ENCODE measurements at regions not wholly inside any gene's neighbourhood (a gene's known extent, or its start where the extent isn't known, plus 50 kb on each side); places are given as distances from the start of the nearest gene placed in this dataset.
"Not testable (repeated sequence)": the region's sequence is repeated elsewhere in the genome, so short reads cannot be mapped to it uniquely, and the experiment has no call there.

DNA sequence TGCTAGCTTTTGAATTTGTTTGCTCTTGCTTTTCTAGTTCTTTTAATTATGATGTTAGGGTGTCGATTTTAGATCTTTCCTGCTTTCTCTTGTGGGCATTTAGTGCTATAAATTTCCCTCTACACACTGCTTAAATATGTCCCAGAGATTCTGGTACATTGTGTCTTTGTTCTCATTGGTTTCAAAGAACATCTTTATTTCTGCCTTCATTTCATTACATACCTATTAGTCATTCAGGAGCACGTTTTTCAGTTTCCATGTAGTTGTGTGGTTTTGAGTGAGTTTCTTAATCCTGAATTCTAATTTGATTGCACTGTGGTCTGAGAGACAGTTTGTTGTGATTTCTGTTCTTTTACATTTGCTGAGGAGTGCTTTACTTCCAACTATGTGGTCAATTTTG, 51.2 kb upstream of the MB21D2 start:
- peak; percentile 74 for DNase-seq

DNA sequence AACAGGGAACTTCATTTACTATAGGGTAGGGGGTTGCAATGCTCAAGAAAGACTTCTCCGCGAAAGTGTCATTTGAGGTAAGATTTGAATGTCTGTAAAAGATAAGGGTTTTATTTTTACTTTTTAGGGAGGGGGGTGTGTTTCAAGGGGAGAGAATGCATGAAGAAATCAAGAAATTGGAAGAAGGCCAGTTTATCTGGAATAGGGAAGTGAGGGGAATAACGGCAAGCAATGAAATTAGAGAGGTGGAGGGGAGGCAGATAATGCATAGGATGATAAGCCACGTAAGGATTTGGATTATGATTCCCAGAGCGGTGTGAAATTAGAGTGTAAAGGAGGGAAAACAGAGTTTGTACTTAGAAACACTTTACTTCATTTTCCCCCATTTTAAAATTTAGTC, 63.0 kb upstream of the MB21D2 start:
- DNase-seq: no peak

DNA sequence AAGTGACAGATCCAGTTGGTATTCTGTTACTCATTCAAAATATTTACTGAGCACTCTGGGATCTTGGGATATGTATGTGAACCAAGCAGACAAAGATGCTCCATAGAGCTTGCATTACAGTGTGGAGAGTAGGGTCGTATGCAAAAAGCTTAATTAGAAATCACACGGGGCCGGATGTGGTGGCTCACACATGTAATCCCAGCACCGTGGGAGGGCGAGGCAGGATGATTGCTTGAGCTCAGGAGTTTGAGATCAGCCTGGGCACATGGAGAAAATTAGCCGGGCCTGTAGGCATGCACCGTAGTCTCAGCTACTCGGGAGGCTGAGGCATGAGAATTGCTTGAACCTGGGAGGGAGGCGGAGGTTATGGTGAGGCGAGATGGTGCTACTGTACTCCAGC, 68.7 kb upstream of the MB21D2 start:
- DNase-seq: no peak

DNA sequence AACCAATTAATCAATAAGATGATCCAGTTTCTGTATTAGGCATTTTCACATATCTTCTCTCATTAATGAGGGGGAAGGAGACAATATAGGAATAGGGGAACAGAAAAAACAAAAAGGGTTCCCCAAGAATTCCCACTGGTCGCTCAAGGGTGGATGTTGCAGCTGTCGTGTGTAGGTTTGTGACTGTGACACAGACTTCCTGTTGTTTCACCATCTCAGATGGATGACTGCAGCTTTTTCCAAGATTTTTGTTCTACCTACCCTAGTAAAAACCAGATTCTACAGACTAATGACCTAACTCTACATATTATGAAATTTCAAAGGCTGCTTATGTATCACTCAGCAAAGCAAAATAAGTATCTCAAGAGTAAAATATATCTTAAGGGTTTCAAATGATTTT, 73.7 kb upstream of the MB21D2 start:
- DNase-seq: no peak

DNA sequence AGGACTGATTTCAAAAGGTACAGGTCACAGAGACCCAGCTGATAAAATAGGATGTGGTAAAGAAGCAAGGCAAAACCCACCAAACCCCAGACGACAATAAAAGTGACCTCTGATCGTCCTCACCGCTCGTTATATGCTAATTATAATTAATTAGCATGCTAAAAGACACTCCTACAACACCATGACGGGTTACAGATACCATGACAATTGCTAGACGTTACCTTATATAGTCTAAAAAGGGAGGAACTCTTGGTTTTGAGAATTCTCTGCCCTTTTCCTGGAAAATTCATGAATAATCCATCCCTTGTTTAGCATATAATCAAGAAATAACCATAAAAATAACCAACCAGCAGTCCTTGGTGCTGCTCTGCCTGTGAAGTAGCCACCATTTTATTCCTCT, 74.7 kb upstream of the MB21D2 start:
- no peak for DNase-seq

DNA sequence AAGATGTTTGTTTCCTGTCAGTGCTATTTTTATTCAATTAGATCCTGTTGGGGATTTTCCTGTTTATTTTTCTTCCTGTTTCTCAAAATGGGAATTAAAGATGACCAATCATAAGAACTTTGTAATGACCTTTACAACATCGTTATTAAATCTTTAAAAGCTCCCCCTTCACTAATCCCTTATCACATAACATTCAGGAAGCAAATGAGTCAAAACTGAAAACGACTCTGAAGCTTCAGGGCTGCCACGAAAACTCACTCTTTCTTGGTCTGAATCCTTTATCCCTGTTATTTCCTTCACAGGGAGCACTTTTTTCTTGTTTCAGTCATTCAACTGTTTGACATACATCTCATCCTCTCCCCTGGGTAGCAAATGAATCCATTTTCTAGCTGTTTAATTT, 75.8 kb upstream of the MB21D2 start:
- DNase-seq: no peak

DNA sequence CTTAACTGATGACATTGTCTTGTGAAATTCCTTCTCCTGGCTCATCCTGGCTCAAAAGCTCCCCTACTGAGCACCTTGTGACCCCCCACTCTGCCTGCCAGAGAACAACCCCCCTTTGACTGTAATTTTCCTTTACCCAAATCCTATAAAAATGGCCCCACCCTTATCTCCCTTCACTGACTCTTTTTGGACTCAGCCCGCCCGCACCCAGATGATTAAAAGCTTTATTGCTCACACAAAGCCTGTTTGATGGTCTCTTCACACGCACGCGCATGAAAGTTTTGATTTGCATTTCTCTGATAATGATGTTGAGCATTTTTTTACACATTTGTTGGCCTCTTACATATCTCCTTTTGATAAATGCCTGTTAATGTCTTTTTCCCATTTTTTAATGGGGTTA, 83.5 kb upstream of the MB21D2 start:
- not testable (repeated sequence) for DNase-seq

DNA sequence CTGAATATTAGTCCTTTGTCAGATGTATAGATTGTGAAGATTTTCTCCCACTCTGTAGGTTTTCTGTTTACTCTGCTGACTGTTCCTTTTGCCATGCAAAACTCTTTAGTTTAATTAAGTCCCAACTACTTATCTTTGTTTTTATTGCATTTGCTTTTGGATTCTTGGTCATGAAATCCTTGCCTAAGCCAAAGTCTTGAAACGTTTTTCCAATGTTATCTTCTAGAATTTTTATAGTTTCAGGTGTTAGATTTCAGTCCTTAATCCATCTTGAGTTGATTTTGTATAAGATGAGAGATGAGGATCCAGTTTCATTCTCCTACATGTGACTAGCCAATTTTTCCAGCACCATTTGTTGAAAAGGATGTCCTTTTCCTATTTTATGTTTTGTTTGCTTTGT, 86.0 kb upstream of the MB21D2 start:
- not testable (repeated sequence) for DNase-seq

DNA sequence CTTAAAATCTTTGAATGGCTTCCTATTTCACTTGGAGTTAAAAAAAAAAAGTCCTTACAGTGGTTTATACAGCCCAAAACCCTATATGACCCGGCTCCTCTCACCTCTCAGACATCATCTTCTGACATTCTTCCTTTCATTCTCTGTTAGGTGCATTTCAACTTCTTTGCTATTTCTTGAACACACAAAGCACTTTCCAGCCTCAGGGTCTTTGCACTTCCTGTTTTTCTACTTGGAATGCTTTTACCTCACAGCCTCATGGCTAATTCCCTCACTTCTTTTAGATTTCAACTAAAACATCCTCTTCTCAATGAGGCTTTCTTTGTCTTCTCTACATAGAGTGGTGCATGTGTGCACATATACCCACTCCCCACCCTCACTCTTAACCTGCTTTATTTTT, 91.0 kb upstream of the MB21D2 start:
- DNase-seq: no peak

DNA sequence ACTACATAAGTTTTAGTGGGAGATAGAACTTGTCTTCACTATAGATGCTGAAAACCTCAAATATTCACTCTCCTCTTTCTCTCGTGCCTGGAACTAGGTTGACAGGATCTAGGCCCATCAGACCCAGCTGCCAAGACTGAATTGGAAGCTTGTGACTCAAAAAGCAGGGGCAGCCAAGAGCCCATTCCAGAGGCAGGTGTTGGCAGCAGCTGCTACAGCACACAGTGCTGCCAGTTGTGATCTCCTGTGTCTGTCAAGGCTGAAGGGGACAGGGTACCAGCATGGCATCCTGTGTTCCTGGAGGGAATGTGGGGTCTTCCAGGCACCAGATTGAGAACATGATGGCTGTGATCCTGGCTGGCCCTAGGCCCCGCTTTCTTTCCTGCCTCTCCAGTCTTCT, 92.5 kb upstream of the MB21D2 start:
- DNase-seq: peak; percentile 23

DNA sequence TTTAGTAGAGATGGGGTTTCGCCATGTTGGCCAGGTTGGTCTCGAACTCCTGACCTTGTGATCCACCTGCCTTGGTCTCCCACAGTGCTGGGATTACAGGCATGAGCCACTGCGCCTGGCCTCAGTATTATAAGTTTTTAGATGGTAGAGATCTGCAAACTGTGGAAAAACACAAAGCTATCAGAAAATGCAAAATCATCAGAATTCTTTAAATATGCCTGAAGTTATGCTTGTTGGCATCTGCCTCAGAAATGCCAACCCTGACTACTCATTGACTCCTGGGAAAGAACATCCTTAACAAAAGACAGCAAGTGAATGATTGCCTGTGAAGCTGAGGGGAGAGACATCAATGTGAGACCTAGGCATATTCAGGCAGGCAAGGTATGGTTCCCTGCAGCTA, 94.3 kb upstream of the MB21D2 start:
- DNase-seq: no peak

DNA sequence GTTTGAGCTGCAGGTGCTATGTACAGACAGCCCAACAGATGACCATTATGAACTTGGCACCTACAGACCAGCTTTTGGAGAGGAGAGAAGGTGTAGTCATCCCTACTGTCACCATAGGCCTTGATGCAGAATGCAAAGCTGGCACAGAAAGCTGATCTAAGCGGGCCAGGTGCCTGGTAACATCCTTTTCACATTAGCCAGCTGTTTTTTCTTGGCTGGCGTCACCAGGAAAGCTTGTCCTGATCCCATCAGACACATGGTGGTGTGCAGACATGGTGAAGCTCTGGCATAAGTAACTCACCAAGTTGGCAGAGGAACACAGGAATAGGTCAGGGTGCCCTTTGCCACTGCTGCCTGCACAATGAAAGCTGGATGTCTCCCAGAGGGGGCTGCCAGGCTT, 97.2 kb upstream of the MB21D2 start:
- no peak for DNase-seq

DNA sequence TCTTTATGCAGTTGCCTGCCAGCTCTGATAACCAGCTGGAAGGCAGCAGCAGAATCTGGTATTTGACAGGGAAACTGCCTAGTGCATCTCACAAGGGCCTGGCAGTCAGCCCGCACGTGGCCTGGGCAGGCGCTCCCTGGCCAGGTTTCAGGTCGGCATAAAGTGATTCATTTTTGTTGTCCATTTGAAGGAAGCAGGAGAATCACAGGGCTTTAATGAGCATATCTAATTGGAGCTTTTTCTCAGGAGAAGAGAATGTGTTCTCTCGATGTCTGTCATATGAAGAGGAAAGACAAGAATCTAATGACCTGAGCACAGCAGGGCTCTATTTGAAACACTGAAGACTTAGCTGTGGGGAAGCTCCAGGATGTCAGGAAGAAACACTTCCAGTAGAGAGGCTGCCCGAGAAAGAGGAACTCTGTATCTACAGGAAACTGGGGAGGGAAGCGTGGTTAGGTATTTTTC, 98.8 kb upstream of the MB21D2 start:
- DNase-seq: peak; percentile 17

DNA sequence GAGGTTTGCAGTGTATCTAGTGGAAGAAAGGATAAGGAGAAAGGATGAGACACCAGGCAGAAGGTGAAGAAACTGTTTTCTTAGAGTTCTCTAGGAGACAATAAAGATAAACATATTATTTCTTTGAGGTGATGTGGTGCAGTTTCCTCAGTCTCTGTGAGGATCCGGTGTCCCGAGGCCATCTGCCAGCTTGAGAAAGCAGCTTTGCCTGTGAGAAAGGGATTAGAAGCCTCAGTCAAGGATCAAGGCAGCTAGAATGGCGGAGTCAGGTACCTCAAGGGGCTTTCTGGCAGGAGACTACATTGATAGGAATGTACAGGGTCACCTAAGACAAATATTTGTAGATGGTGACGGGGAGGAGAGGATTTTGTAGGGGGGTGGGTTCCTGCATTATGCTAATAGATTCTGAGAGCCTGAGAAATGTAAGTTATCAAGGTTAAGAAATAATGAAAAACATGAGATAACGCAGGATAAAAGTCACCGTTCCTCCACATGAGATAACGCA, 103.9 kb upstream of the MB21D2 start:
- no peak for DNase-seq

DNA sequence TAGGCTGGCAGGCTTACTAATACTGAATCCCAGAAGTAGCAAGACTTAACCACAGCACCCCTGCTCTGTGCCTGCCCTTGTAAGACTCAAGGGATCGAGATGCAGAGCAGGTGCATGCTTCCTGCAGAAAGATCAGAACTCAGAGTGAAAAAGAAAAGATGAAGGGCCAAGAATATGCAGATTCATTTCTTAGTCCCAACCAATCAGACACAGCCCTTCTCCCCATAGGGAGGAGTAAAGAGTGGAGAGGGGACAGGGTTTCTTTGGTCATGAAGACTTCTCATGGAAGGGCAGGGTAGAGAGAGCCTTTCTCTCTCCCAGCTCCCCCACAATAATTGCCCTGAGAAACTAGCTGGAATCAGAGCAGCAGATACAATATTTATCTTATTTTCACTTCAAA, 105.6 kb upstream of the MB21D2 start:
- DNase-seq: no peak

DNA sequence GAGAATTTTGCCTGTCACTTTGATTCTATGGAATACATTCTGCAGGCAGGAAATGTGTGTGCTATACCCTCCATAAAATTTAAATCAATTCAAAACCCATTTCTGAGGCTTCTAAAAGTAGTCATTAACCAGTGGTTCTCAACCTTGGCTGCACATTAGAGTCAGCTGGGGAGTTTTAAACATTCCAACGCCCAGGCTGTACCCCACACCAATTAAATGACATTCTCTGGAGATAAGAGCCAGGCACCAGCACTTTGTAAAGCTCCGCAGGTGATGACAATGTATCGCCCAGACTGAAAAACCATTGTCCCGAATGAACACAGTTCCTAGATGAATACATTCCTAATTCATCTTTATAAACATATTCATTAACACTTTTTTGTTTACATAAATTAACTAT, 110.6 kb upstream of the MB21D2 start:
- no peak for DNase-seq

DNA sequence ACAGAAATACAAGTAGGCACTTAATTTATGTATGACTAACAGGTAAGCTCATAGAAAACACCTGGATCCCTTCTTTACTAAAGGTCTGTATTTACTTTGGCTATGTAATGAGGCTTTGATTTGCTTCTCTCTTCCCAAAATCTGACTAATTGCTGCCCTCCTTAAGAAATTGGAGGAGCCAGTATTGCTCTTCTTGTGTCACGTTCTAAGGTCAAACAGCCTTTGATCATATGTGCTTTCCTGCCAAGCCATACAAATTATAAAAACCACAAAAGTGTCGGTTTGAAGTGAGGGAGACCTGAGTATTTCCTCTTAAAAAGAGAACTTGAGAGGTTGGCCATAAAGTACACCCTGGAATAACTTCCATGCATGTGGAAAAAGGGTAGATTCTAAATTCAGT, 112.1 kb upstream of the MB21D2 start:
- DNase-seq: no peak

DNA sequence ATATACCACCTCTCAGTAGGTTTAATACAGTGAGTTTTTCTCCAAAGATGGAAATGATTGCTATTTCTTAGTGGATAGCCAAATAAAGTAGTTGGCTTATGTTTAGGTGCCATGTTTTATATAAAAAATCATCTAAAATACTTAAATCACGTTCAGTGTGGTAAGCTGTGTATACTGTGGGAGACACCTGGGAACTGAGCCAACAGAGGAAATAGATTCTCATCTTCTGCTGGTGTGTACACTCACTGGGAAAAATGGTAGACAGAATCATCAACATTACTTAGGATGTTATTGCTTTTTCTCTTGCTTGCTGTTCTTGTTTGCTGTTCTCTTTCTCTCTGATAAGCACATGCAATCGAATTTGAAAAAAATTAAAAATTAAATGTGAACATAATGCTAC, 112.6 kb upstream of the MB21D2 start:
- peak; percentile 59 for DNase-seq

DNA sequence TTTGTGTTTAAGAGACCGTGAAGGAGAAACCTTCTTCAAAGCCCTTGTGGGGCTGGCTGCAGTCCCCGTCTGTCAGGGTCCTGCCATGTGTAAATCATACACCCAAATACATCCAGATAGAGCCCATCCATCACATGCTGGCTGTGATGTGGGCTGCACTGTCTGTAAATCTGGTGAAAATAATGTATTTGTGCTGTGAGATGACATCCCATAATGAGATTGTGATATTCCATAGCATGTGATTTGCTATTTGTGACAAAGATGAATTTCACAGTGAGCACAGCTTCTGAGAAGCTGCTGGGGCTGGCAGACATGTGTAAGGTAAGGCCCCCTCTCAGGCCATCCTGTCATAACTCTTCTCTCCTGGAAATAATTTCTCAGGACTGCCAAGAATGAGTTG, 114.3 kb upstream of the MB21D2 start:
- DNase-seq: no peak

DNA sequence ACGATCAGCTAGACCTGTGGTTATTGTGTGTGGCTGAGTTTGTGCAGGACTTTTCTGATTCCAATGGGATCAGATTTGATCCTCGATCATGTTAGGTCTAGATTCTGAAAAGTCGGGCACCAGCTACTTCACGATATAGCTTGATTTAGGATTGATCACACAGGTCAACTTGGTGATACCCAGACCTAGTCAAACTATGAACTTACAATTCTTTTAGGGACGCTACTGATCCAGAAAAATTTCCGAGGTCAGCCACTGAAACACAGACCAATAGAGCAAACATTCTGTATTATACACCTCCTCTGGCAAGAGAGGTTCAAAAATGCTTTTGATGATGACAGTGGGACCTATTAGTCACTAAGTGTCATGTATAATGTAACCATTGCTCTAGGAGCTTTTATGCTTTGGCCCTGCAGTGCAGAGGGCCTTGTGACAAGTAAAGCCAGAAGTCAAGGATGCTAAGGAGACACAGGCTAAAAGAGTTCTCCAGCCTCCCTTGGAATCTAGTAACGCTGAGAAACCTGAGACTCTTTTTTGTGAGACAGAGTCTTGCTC, 115.6 kb upstream of the MB21D2 start:
- no peak for DNase-seq

DNA sequence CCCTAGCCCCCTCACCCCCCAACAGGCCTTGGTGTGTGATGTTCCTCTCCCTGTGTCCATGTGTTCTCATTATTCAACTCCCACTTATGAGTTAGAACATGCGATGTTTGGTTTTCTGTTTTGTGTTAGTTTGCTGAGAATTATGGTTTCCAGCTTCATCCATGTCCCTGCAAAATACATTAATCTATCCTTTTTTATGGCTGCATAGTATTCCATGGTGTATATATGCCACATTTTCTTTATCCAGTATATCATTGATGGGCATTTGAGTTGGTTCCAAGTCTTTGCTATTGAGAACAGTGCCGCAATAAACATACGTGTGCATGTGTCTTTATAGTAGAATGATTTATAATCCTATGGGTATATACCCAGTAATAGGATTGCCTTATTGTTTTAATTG, 120.2 kb upstream of the MB21D2 start:
- DNase-seq: not testable (repeated sequence)

DNA sequence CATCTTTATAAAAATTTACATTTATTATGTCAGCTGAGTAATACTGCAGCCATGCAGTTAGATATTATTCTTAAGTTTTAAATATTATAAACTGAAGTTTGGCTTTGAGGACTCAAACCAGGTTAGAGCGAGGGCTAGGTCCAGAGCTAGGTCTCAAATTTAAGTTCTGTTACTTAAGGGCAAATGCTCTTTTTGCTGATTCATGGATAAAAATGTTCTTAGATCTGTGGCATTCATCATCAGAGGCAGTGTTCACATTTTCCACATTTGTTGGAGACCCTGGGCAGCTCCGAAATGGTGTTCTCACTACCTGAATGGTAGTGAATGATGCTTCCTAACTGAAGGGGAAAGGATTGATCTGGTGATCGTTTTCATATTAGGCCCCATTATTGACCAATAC, 121.4 kb upstream of the MB21D2 start:
- no peak for DNase-seq

DNA sequence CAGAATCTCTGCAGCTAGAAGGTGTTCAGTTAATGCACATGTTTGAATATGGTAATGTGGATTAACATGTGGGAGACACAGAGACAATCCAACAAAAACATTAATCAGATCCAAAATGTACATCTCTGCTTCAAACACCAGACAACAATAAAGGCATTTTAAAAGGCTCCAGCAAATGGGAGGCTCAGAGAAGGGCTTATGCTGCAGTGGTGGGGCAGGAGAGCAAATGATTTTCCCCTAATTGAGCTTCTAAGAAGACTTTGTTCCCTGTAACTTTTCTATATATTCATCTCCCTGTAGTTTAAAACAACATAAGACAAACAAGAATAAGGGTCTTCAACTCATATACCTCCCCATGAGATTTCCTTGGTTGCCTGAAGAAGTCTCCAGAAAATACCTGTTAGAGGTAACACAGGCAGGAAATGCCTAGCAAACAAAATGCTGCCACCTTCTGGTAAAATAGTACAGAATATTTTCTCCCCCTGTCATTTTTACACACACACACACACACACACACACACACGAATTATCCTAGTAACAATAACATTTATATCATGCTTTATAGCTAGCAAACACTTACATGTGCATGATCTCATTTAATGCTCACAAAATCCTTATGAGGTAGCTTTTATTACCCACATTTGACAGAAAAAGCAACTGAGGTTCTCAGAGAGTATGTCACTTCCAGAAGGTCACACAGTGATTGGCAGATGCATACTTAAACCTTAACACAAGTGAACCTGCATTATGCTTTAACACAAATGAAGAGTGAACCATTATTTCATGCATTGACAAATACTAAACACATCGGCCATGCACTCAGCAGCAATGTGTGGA, 123.4 kb upstream of the MB21D2 start:
- peak; percentile 49 for DNase-seq

DNA sequence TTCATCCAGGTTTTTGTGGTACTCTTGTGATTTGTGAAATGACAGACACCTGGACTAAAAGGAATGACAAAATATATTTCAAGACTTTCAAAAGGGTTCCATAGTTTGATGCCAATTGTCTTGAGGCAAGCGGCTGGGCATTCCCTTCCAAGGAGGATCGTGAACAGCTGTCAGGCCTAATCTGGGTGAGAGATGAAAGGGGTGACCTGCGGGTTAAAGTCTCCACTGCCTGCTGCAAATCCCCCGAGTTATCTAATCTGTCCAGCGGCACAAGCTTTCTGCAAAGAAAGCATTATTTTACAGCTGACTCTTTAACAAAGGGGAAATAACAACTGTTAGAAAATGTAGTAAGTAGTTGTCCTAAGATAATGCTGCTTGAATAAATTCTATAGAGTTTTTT, 128.7 kb upstream of the MB21D2 start:
- no peak for DNase-seq

DNA sequence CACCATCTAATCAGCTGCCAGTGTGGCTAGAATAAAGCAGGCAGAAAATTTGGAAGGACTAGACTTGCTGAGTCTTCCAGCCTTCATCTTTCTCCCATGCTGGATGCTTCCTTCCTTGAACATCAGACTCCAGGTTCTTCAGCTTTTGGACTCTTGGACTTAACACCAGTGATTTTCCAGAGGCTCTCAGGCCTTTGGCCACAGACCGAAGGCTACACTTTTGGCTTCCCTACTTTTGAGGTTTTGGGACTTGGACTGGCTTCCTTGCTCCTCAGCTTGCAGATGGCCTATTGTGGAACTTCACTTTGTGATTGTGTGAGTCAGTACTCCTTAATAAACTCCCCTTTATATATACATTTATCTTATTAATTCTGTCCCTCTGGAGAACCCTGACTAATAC, 129.8 kb upstream of the MB21D2 start:
- DNase-seq: not testable (repeated sequence)
